ENCODE measurements at regions not wholly inside any gene's neighbourhood (a gene's known extent, or its start where the extent isn't known, plus 50 kb on each side); places are given as distances from the start of the nearest gene placed in this dataset.
"Not testable (repeated sequence)": the region's sequence is repeated elsewhere in the genome, so short reads cannot be mapped to it uniquely, and the experiment has no call there.

GRCh38 chr1:232147215-232147614, 482.7 kb downstream of the SIPA1L2 start:
- no peak for DNase-seq

- DNase-seq = no peak
These were observed 483.4 kb downstream of the SIPA1L2 start for GRCh38 chr1:232146514-232146913.

GRCh38 chr1:232145768-232146167, 484.2 kb downstream of the SIPA1L2 start:
- no peak for DNase-seq

GRCh38 chr1:232144696-232145230, 485.2 kb downstream of the SIPA1L2 start:
- DNase-seq = no peak

GRCh38 chr1:232143315-232143886, 486.5 kb downstream of the SIPA1L2 start:
- DNase-seq = no peak

- no peak for DNase-seq
These were observed 487.3 kb downstream of the SIPA1L2 start for GRCh38 chr1:232142403-232143314.

- DNase-seq = not testable (repeated sequence)
These were observed 488.8 kb downstream of the SIPA1L2 start for GRCh38 chr1:232141167-232141448.

GRCh38 chr1:232140419-232141166, 489.3 kb downstream of the SIPA1L2 start:
- DNase-seq = no peak

GRCh38 chr1:232139444-232139843, 490.5 kb downstream of the SIPA1L2 start:
- no peak for DNase-seq

- no peak for DNase-seq
These were observed 491.9 kb downstream of the SIPA1L2 start for GRCh38 chr1:232138044-232138443.

GRCh38 chr1:232137066-232137465, 492.9 kb downstream of the SIPA1L2 start:
- no peak for DNase-seq

GRCh38 chr1:232136136-232136535, 493.8 kb downstream of the SIPA1L2 start:
- no peak for DNase-seq

GRCh38 chr1:232134365-232134764, 495.6 kb downstream of the SIPA1L2 start:
- DNase-seq = no peak

- DNase-seq = no peak
These were observed 497.4 kb downstream of the SIPA1L2 start for GRCh38 chr1:232132572-232132971.

- no peak for DNase-seq
These were observed 498.1 kb downstream of the SIPA1L2 start for GRCh38 chr1:232131715-232132391.

GRCh38 chr1:232130815-232131480, 499.0 kb downstream of the SIPA1L2 start:
- no peak for DNase-seq

GRCh38 chr1:232127190-232127589, 500.6 kb downstream of the DISC1 start:
- no peak for DNase-seq

GRCh38 chr1:232123775-232124659, 497.4 kb downstream of the DISC1 start:
- no peak for DNase-seq

- not testable (repeated sequence) for DNase-seq
These were observed 491.3 kb downstream of the DISC1 start for GRCh38 chr1:232117903-232118302.

GRCh38 chr1:232114985-232115384, 488.4 kb downstream of the DISC1 start:
- no peak for DNase-seq

GRCh38 chr1:232112076-232112475, 485.5 kb downstream of the DISC1 start:
- DNase-seq = no peak

Data from activated T-cell treated with anti-CD3 and anti-CD28 coated beads, Interleukin-2, amount 50 U/mL, for 1 hour (primary cell).